Neural cell (in vitro differentiated cells): ENCODE measurements at regions not wholly inside any gene's neighbourhood (a gene's known extent, or its start where the extent isn't known, plus 50 kb on each side); places are given as distances from the start of the nearest gene placed in this dataset.

Source experiments
- H2AFZ ChIP-seq: fragments of 200-600, 300-800 bp; sonication (generic), shearing (Covaris generic); 2 replicates; pipeline ENCODE4 v1.6.0; 2014; ENCODE audit warnings: low read depth, mild to moderate bottlenecking, antibody characterized with exemption, low read length, moderate library complexity
- H3F3A ChIP-seq: fragments of 200-600 bp; shearing (Covaris generic); 2 replicates; pipeline ENCODE4 v1.6.1; 2016; ENCODE audit warnings: mild to moderate bottlenecking, moderate library complexity, mixed read lengths, antibody characterized with exemption, low read length; ENCODE audit not compliant: insufficient read depth, poor library complexity, severe bottlenecking
- H3K27ac ChIP-seq: fragments of 200-600, 300-800 bp; sonication (generic), shearing (Covaris generic); 2 replicates; pipeline ENCODE4 v1.5.1; 2014; ENCODE audit warnings: mild to moderate bottlenecking, low read length, moderate library complexity
- H3K27me3 ChIP-seq: fragments of 300-800, 200-600 bp; sonication (generic), shearing (Covaris generic); 2 replicates; pipeline ENCODE4 v1.6.0; 2014; ENCODE audit warnings: mild to moderate bottlenecking, low read depth, low read length, moderate library complexity; ENCODE audit not compliant: insufficient read depth
- H3K36me3 ChIP-seq: fragments of 300-800, 200-600 bp; sonication (generic), shearing (Covaris generic); 2 replicates; pipeline ENCODE4 v1.5.1; 2014; ENCODE audit warnings: mild to moderate bottlenecking, antibody characterized with exemption, low read length, moderate library complexity; ENCODE audit not compliant: insufficient read depth
- H3K4me2 ChIP-seq: fragments of 300-800, 200-600 bp; sonication (generic), shearing (Covaris generic); 2 replicates; pipeline ENCODE4 v1.6.0; 2014; ENCODE audit warnings: mild to moderate bottlenecking, low read length
- H3K4me3 ChIP-seq: fragments of 300-800, 200-600 bp; sonication (generic), shearing (Covaris generic); 2 replicates; pipeline ENCODE4 v1.5.1; 2014; ENCODE audit warnings: mild to moderate bottlenecking, low read length, moderate library complexity
- H3K79me2 ChIP-seq: fragments of 200-600 bp; shearing (Covaris generic); replicated peaks from 2 replicates; pipeline ENCODE4 v1.6.0; 2014; ENCODE audit warnings: mild to moderate bottlenecking, low read length, moderate library complexity; ENCODE audit not compliant: insufficient read depth
- H3K9ac ChIP-seq: fragments of 300-800, 200-600 bp; sonication (generic), shearing (Covaris generic); 2 replicates; pipeline ENCODE4 v1.6.1; 2016; ENCODE audit warnings: mild to moderate bottlenecking, low read length, mixed read lengths
- H3K9me2 ChIP-seq: fragments of 200-600 bp; shearing (Covaris generic); 2 replicates; pipeline ENCODE4 v1.6.1; 2016; ENCODE audit warnings: mild to moderate bottlenecking, low read length, mixed read lengths; ENCODE audit not compliant: insufficient read depth
- H3K9me3 ChIP-seq: fragments of 200-600, 300-800 bp; sonication (generic), shearing (Covaris generic); 2 replicates; pipeline ENCODE4 v1.6.1; 2016; ENCODE audit warnings: mild to moderate bottlenecking, mixed run types, low read length, moderate library complexity, mixed read lengths
- H4K20me1 ChIP-seq: fragments of 200-600 bp; shearing (Covaris generic); 2 replicates; pipeline ENCODE4 v1.6.1; 2016; ENCODE audit warnings: mild to moderate bottlenecking, mixed run types; ENCODE audit not compliant: insufficient read depth
- EP300 ChIP-seq: fragments of 450-650 bp; conservative IDR thresholded peaks from 2 replicates; pipeline ENCODE4 v1.6.1; 2014; ENCODE audit warnings: antibody characterized with exemption, mild to moderate bottlenecking, moderate library complexity; ENCODE audit not compliant: poor library complexity, severe bottlenecking
- EZH2 ChIP-seq: fragments of 200-600, 300-800 bp; shearing (Covaris generic), sonication (generic); IDR thresholded peaks from 2 replicates; pipeline ENCODE4 v1.6.1; 2014; ENCODE audit warnings: antibody characterized with exemption, low read length, borderline replicate concordance, mild to moderate bottlenecking; ENCODE audit not compliant: insufficient read depth, poor library complexity, severe bottlenecking
- MXI1 ChIP-seq: fragments of 450-650 bp; conservative IDR thresholded peaks from 2 replicates; pipeline ENCODE4 v1.6.1; 2014; ENCODE audit warnings: antibody characterized with exemption, mild to moderate bottlenecking; ENCODE audit not compliant: poor library complexity, severe bottlenecking
- POLR2AphosphoS5 ChIP-seq: IDR thresholded peaks from 2 replicates; pipeline ENCODE4 v1.6.1; 2012
- RAD21 ChIP-seq: fragments of 450-650 bp; conservative IDR thresholded peaks from 2 replicates; pipeline ENCODE4 v1.6.1; 2014; ENCODE audit warnings: antibody characterized with exemption, mild to moderate bottlenecking, moderate library complexity
- SMC3 ChIP-seq: fragments of 450-650 bp; conservative IDR thresholded peaks from 2 replicates; pipeline ENCODE4 v1.6.1; 2014; ENCODE audit warnings: antibody characterized with exemption, mild to moderate bottlenecking, moderate library complexity; ENCODE audit not compliant: poor library complexity
- TAF1 ChIP-seq: IDR thresholded peaks from 2 replicates; pipeline ENCODE4 v1.6.1; 2012; ENCODE audit warnings: low read depth
- TF ChIP-seq, protein P1 (sequence below): fragments of 450-650 bp; IDR thresholded peaks from 2 replicates; pipeline ENCODE4 v1.5.1; 2014; ENCODE audit warnings: antibody characterized with exemption, mild to moderate bottlenecking, moderate library complexity; ENCODE audit not compliant: poor library complexity, severe bottlenecking
- TF ChIP-seq, protein P2 (sequence below): IDR thresholded peaks from 2 replicates; pipeline ENCODE4 v1.6.1; 2012; ENCODE audit warnings: borderline replicate concordance

DNA sequence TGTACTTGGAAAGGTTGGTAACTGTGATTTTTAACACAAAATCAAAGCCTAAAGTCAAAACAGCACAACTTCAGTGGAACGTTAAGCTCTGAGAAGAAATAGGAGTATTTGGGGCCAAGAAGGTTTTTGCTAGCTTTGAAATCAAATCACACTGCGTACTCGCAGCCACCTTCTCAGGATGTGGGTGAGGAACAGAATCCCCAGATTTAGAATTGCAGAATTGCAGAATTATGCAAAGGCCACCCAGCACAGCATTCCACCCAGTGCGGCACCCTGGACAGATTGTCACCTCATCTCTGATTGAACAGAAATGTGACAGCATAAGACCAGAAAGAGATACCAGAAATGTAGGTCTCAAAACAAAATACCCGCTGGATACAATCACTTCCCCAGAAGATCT, 181.1 kb downstream of the DHX15 start:
- no peaks in the 10 kb centered on the region for H3K36me3 ChIP-seq
- H3K27me3 ChIP-seq, result no peaks in the 10 kb centered on the region
- H3K9ac ChIP-seq, result no peak overlapping the region
- H4K20me1 ChIP-seq, result no peaks in the 10 kb centered on the region
- no peak overlapping the region for H3K4me2 ChIP-seq
- H3K9me3 ChIP-seq, result no peaks in the 10 kb centered on the region
- H3K79me2 ChIP-seq, result no peaks in the 10 kb centered on the region
- H2AFZ ChIP-seq, result no peak overlapping the region
- H3K27ac ChIP-seq, result no peak overlapping the region
- no peaks in the 10 kb centered on the region for H3K9me2 ChIP-seq
- TF ChIP-seq POLR2AphosphoS5 (no peak), MXI1 (no peak), SMC3 (no peak), EP300 (no peak), RAD21 (no peak), TAF1 (no peak), EZH2 (no peak)
- TF ChIP-seq, protein P1, sequence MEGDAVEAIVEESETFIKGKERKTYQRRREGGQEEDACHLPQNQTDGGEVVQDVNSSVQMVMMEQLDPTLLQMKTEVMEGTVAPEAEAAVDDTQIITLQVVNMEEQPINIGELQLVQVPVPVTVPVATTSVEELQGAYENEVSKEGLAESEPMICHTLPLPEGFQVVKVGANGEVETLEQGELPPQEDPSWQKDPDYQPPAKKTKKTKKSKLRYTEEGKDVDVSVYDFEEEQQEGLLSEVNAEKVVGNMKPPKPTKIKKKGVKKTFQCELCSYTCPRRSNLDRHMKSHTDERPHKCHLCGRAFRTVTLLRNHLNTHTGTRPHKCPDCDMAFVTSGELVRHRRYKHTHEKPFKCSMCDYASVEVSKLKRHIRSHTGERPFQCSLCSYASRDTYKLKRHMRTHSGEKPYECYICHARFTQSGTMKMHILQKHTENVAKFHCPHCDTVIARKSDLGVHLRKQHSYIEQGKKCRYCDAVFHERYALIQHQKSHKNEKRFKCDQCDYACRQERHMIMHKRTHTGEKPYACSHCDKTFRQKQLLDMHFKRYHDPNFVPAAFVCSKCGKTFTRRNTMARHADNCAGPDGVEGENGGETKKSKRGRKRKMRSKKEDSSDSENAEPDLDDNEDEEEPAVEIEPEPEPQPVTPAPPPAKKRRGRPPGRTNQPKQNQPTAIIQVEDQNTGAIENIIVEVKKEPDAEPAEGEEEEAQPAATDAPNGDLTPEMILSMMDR, result no peak
- TF ChIP-seq, protein P2, sequence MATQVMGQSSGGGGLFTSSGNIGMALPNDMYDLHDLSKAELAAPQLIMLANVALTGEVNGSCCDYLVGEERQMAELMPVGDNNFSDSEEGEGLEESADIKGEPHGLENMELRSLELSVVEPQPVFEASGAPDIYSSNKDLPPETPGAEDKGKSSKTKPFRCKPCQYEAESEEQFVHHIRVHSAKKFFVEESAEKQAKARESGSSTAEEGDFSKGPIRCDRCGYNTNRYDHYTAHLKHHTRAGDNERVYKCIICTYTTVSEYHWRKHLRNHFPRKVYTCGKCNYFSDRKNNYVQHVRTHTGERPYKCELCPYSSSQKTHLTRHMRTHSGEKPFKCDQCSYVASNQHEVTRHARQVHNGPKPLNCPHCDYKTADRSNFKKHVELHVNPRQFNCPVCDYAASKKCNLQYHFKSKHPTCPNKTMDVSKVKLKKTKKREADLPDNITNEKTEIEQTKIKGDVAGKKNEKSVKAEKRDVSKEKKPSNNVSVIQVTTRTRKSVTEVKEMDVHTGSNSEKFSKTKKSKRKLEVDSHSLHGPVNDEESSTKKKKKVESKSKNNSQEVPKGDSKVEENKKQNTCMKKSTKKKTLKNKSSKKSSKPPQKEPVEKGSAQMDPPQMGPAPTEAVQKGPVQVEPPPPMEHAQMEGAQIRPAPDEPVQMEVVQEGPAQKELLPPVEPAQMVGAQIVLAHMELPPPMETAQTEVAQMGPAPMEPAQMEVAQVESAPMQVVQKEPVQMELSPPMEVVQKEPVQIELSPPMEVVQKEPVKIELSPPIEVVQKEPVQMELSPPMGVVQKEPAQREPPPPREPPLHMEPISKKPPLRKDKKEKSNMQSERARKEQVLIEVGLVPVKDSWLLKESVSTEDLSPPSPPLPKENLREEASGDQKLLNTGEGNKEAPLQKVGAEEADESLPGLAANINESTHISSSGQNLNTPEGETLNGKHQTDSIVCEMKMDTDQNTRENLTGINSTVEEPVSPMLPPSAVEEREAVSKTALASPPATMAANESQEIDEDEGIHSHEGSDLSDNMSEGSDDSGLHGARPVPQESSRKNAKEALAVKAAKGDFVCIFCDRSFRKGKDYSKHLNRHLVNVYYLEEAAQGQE, result no peak
- no peaks in the 10 kb centered on the region for H3F3A ChIP-seq
- no peak overlapping the region for H3K4me3 ChIP-seq

DNA sequence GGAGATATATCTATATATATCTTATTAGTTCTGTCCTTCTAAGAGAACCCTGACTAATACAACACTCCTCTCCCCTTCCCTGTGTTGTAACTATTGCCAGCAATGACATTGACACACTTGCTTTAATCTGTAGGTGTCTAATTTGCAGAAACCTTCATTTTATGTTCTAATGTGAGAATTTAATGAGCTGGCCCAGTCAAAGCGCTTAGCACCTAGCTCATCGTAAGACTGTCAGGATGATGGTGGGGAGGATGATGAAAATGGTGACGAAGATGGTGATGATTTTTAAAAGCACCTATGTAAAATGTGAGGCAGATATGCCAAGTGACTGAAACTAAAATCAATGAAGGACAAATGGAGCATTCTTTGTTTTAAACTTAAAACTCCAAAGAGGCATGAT, 183.8 kb downstream of the DHX15 start:
- no peak overlapping the region for H3K4me3 ChIP-seq
- no peaks in the 10 kb centered on the region for H3K36me3 ChIP-seq
- no peak overlapping the region for H2AFZ ChIP-seq
- H3K27ac ChIP-seq, result no peak overlapping the region
- no peaks in the 10 kb centered on the region for H3F3A ChIP-seq
- no peaks in the 10 kb centered on the region for H3K79me2 ChIP-seq
- H3K9me3 ChIP-seq, result no peaks in the 10 kb centered on the region
- no peak overlapping the region for H3K9ac ChIP-seq
- no peaks in the 10 kb centered on the region for H3K27me3 ChIP-seq
- TF ChIP-seq EP300 (no peak), POLR2AphosphoS5 (no peak), EZH2 (no peak), MXI1 (no peak), RAD21 (no peak), TAF1 (no peak), SMC3 (no peak)
- TF ChIP-seq, protein P1, result no peak
- TF ChIP-seq, protein P2, result no peak
- H4K20me1 ChIP-seq, result no peaks in the 10 kb centered on the region
- H3K9me2 ChIP-seq, result no peaks in the 10 kb centered on the region
- no peak overlapping the region for H3K4me2 ChIP-seq
